Suppressor macrophage treated with lipopolysaccharide for 4 hours (primary cell): ENCODE measurements at regions not wholly inside any gene's neighbourhood (a gene's known extent, or its start where the extent isn't known, plus 50 kb on each side); places are given as distances from the start of the nearest gene placed in this dataset.
A peak's percentile ranks its signal among the peaks of the same experiment; 100 is the strongest.

Source experiments
- DNase-seq: peaks from one replicate; pipeline ENCODE4 v3.0.0-alpha.2; 2020

DNA sequence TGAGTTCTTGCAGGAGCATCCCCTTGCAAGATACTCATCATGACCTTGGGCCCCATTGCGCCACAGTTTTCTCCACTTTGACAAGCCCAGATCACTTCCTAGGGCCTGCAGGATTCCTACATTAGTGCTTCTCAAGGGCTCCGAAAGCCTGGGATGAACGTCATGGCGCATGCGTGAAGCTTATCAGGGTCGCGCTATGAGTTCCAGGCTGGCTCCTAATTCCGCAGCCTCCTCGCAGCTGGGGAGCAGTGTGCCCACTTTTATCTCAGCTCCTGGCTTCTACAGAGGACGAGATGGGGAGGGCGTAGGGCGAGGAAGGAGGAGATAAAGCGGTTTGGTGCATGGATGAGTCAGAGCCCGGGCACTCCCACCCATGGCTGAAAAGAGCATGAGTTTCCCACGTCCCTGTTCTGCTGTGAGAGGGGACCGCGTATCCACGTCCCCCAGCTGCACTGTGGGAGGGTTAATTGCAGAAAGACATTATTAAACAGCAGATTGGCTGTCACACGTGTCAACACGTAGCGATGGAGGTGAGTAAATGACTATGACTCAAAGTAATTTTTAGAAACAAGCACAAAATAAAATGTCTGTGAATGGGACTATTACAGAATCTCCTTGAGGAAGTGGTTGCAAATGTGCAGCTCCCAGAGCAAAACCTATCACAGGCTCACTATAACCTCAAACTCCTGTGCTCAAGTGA, 72.9 kb upstream of the DSP start:
- DNase-seq: peak; percentile 75

DNA sequence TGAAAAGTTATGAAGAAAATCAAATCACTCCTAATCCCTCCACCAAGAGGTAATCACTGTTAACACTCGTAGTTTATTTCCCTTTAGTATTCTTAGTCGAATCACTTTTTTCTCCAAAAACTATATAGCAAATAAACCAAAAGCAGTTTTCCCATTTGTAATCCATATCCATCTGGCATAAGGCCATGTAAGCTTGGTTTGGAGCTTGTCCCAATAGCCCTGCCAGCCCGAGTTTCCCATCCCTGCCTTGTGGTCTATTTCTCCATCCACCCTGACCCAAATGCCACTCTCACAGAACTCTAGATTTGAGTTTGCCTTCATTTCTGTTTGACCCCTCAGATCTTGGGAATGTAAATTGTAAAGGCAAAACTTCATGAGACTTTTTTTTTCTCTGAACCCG, 71.8 kb upstream of the DSP start:
- no peak for DNase-seq

DNA sequence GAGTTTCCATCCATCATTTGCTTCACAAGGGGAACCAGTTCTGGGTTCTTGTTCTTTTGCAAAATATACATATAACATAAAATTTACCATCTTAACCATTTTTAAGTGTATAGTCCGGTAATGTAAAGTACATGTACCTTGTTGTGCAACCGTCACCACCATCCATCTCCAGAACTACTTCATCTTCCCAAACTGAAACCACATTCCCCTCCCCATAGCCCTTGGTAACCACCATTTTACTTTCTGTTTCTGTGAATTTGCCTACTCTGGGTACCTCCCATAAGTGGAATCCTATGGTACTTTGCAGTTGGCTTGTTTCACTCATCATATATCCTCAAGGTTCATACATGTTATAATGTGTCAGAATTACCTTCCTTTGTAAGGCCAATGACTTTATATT, 70.3 kb upstream of the DSP start:
- peak; percentile 69 for DNase-seq

DNA sequence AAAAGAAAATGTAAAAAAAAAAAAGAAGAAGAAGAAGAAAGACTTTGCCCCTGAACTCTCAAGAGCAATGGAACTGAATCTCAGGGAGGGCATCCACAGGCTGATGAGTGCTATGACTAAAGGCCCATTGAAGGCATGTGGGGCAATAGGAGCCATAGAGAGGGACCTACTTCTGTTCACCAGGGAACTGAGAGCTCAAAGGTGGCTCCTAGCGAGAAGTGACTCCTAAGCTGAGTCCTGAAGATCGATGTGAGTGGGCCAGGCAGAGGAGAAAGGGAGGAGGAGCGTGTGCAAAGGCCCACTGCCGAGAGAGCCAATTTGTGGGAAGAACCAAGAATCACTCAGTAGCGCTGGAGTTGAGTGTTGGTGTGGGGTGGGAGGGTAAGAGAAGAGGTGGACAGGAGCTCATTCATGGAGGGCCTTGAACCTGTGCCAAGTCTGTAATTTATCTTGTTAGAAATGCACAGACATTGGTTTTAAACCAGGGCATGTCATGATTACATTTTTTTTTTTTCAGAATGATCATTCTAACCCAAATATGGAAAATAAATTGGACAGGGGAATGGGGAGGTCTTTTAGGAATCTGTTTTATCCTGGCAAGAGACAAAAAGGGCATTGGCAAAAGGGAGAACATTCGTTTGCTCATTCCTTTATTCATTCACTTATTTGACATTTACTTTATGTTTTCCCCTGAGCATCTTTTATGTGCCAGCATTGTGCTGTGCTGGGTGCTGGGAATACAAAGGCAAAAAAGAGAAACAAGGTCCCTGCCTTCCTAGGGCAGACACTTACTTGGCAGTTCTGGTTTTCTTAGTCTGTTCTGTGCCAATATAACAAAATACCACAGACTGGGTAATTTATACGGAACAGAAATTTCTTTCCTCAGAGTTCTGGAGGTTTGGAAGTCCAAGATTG, 67.4 kb upstream of the DSP start:
- DNase-seq: no peak

DNA sequence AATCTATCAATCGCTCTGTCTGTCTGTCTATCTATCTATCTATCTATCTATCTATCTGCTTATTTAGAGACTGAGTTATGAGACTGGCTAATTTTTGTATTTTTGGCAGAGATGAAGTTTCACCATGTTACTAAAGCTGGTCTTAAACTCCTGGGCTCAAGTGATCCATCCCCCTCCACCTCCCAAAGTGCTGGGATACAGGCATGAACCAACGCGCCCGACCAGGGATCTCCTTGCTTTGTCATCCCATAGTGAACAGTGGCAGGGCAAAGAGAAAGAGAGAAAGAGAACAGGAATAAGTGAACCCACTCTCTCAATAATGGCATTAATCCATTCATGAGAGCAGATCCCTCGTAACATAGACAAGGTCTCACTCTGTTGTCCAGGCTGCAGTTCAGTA, 66.4 kb upstream of the DSP start:
- DNase-seq: no peak

DNA sequence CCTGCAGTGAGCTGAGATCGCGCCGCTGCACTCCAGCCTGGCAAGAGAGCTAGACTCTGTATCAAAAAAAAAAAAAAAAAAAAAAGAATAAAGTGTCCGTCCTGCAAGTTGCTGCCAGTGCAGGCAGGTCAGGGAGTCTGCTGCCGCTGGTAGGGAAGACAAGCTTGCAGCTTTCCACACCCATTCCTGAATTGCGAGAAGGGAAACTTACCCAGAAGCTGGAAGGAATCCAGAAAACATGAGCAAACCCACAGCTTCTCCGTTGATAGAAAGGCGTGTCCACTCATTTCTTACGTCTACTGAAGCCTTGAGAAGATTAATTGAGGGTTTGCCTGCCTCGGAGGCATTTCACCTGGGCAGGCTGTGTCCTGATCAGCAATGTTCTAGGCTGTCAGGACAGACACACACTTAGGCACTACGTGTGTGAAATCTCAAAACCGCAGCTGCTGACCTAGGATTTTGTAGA, 61.6 kb upstream of the DSP start:
- DNase-seq: peak; percentile 75

DNA sequence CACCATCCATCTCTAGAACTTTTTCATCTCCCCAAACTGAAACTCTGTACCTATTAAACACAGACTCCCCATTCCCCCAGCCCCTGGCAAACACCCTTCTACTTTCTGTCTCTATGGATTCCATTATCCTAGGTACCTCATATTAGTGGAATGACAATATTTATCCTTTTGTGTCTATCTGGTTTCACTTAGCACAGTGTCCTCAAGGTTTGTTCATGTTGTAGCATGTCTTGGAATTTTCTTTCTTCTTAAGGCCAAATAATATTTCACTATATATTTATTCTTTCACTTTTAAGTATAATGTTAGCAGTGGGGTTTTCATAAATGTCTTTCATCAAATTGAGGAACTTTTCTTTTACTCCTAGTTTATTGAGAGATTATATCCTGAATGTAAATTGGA, 56.8 kb upstream of the DSP start:
- no peak for DNase-seq

DNA sequence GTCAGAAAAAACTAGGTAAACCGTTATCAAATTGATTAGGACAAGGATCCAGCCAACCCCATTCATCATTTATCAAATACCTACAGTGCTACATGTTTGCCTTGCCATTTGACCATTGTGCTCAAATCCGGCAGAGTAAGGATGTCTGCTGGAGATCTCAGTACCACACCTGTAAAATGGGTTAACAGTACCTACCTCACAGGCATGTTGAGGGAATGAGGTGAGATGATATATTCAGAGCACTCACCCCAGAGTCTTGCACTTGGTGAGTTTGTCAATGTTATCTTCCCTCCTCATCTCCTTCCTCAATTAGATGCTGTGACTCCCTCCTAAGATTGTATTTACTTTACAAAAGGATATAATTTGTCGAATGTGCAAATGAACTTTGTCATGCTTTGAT, 54.5 kb upstream of the DSP start:
- DNase-seq: no peak

DNA sequence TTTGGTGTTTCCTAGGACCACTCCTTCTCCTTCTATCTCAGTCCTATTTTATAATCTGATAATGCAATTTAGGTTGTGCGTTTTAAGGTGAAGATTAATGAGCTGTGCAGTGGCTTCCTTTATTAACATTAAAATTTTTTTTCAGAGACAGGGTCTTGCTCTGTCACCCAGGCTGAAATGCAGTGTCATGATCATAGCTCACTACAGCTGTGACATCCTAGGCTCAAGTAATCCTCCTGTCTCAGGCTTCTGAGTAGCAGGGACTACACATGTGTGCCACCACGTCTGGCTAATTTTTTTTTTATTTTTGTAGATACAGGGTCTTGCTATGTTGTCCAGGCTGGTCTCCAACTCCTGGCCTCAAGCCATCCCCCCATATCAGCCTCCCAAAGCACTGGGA, 53.0 kb upstream of the DSP start:
- no peak for DNase-seq

DNA sequence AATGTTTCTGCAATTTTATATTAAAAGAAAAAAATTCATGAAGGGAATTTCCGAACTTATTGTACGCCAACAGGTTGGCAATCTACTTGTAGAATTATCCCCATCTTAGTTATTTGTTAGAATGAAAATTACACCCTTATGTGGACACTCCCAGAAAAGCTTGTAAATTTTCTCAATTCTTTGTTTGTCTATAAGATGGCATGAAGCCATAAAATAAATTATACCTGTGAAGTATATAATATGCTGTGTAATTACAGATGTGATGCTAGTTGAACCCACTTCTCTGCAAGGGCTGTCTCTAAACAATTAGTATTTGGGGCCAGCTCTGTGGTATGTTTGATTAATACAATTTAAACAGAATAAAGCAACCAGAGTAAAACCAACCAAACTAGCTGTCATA, 52.1 kb upstream of the DSP start:
- no peak for DNase-seq
